NCI-H748 treated with DMSO at 0.1 percent for 48 hours (cell line): ENCODE measurements at regions not wholly inside any gene's neighbourhood (a gene's known extent, or its start where the extent isn't known, plus 50 kb on each side); places are given as distances from the start of the nearest gene placed in this dataset.
"Not testable (repeated sequence)": the region's sequence is repeated elsewhere in the genome, so short reads cannot be mapped to it uniquely, and the experiment has no call there.

Experiments used
- DNase-seq: peaks from one replicate; lab custom pipeline; 2025; lab: John Stamatoyannopoulos, UW

DNA sequence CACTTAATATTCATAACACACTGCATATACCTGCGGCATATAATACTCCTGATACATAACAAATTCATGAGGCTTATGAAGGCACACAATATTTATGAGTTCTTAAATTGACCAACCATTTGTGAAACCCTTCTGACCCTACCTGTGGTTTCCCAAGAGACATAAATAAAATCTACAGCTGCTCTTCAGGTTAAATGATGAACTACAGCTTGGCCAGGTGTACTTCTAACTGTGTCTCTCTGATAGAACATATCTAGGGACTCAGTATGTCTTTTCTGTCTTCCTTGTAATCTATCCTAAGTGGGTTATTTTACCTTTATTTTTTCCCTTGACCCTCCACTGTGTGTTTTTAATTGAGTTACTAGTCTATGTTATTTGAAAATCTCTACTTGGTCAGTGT, 189.9 kb upstream of the UFM1 start:
- no peak for DNase-seq

DNA sequence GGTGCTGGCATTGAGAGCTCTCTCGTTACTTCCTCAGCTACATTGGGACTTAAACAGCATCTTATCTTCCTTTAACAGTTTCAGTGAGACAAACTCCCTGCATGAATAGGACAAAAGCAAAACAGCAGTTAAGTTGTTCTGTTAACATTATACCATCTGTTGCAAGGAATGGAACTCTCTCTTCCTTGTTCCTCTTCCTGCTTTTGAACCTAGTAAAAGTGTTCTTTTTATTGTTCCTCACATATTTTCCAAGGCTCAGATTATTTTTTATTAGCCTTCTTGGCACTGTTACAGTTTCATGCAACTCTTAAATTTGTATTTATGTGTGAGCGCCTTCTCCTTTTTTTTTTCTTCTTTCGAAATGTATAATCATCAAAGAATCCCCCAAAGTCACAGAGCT, 202.6 kb upstream of the UFM1 start:
- no peak for DNase-seq

DNA sequence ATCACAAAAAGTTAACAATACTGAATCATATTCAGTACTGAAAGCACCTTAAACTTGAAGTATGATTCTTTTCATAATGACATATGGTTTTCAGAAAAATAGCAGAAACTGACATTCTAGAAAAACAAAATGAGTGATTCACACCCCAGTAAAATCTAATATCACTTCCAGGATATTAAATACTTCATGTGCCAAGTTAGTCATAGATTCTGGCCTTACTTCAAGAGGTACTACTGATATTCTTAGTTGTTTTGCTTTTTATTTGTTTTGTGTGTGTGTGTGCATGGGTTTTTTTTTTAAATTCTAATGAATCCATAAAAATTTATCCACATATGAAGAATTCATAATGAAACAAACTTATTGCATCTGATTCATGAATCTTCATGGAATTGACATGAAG, 207.9 kb upstream of the UFM1 start:
- no peak for DNase-seq

DNA sequence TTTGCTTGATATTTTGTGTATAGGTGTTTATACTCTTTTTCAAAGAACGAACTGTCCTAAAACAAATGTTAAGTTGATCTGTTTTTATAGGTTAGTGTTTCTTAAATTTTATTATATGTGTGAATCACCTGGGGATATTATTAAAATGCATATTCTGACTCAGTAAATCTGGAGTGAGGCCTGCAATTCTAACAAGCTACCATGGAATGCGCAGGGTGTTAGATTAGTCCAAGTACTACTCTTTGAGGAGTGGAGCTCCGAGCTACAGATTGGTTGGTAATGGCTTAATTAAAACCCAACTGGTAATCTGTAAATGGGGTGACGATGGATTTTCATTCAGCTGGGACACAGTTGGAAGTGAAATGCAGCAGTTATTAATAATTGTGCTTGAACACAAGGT, 214.1 kb upstream of the UFM1 start:
- no peak for DNase-seq

DNA sequence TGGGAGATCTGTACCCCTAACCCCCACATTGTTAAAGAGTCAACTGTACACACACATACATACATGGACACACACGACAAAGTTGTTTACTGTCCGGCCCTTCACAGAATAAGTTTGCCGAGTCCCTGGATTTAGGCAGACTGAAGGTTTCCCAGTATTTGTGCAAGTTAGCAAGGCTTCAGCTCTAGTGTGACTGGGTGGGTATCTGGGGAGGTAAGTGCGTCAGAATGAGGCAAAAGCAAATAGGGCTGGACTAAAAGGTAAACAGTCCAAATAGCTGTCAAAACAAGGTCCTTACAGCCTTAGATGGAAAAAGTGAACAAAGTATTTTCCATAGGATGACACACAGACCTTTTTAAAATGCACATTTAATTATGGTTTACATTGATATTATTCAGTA, 228.4 kb upstream of the UFM1 start:
- DNase-seq, result no peak

DNA sequence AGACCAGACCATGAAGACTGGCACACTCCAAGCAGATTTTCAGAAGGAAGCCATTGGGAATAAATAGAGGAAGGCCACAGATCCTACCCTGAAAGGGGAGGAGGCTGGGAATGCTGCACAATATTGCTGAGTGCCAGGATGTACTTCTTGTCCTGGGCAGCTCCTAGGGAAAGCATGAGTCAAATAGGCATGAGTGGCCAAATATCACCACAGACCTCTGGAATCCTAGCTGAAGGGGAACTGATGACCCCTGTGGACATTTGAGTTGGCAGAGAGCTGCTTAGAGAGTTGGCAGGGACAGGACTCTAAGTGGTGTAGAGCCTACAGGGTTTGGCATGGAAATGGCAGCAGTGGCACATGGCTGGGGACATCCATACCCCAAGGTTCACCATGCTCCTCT, 234.3 kb upstream of the TRPC4 start:
- no peak for DNase-seq

DNA sequence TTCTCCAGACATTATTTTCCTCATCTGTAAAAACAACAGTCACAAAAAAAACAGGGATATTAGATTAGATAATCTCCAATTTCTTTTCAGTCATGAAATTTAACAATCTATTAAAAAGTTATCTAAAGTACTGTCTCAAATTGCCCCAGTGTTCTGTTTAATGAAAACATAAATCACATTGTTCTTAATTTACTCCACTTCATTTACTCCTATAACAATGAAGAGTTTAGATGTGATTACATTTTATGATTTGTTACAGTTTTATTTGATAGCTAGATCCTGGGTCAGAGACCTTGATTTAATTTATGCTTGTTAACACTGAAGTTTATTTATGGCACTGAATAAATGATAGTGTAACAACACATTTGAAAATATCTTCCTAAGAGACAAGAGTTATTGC, 230.2 kb upstream of the TRPC4 start:
- no peak for DNase-seq

DNA sequence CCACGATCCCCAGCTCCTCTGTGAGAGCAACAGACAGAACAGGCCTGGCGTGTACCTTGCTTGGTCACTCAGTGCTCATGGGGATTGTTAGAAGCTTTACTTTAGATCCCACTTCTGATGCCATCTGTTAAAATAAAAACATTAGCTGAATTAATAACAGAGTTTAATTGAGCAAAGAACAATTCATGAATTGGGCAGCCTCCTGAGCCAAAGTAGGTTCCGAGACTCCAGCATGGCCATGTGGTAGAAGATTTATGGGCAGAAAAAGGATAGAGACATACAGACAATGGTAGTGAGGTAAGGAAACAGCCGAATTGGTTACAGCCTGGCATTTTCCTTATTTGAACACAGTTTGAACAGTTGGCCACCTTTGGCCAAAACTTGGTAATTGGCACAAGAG, 223.9 kb upstream of the TRPC4 start:
- DNase-seq, result no peak

DNA sequence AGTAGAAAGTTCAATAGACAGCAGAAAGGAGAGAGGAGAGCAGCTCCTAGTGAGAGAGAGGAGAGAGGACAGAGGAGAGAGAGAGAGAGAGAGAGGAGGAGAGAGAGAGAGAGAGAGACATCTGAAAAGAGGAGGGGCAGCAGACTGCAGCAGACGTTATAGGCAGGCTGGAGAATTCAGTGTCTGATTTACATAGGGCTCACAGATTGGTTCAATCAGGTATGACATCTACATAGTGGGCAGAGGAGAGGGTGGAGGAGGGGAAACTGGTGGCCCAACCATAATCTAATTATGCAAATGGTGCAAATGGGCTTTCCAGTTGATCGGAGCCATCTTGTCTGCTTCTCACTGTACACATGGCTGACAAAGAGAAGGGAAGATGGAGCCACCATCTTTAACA, 221.3 kb upstream of the TRPC4 start:
- DNase-seq, result no peak

DNA sequence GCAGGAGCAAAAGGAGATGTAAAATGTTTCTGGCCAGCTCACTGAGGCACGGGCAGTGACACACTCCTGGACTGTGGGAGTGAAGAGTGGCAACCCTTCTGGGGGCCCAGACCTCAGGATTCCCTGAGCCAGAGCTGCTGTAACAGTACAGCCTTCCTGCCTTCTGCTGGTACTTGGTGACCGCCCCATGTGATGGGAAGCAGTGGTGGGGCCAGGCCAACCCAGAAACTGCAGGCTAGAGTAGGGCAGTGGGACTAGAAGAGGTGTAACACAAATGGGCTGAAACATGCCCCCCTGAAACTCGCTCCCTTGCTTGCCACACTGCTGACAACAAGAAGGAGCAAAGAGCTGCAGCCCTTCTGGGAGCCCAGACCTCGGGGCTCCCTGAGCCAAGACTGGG, 217.1 kb upstream of the TRPC4 start:
- DNase-seq, result no peak

DNA sequence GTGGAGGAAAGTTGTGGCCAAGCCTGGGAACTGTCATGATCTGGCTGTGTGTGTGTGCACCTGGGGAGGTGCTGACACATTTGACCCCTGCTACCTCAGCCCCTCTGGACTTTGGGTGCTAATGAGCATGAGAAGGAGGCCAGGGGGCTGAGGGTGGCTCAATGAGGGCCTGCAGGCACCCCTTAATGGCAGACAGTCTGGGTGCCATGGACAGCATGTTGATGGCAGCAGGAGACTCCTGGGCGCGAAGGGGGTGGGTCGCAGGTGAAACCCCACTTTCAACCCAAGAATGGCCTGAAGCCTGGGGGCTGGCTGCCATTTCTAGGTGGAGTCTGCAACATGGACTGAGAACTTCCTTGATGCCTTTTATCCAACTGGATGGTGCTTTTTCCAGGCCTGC, 216.4 kb upstream of the TRPC4 start:
- no peak for DNase-seq

DNA sequence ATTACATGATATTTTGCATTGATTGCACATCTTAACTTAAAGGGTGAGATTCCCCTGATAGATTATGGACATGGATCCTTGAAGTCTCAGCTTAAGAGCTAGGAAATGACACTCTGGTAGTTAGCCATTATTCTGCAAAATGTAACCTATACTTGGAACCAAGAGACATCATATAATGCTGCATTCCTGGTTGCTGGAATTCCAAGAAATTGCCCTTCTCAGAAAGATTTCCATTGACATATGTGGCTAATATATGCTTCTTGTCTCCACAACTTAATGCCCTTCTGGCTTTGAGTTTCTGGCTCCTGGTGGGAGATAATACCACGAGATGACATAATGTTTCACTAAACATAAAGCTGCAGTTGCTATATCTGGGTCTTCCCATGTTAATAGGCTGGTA, 204.4 kb upstream of the TRPC4 start:
- no peak for DNase-seq

DNA sequence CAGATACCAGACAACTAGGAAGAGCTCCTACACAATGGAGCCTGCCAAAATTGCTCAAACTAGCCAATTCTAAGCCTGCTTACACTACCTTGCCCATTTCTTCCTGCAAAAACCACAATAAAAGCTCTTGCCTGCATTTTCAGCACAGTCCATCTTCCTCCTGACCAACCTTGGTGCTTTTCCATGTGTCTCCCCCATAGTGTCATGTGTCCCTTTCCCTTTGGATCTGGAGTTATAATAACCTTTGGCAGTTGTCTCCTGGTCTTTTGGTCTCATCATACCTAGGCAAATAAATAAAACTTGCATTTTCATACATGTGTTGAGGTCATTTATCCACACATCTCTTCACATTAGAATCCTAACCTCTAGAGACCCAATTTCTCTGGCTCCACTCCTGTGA, 203.1 kb upstream of the TRPC4 start:
- no peak for DNase-seq

DNA sequence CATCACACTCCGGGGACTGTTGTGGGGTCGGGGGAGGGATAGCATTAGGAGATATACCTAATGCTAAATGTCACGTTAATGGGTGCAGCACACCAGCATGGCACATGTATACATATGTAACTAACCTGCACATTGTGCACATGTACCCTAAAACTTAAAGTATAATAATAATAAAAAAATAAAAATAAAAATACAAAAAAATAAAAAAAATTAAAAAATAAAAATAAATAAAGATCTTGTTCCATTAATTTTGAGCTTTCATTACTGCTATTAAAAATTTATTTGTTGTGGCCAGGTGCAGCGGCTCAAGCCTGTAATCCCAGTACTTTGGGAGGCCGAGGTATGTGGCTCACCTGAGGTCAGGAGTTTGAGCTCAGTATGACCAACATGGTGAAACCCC, 201.8 kb upstream of the TRPC4 start:
- DNase-seq, result not testable (repeated sequence)

DNA sequence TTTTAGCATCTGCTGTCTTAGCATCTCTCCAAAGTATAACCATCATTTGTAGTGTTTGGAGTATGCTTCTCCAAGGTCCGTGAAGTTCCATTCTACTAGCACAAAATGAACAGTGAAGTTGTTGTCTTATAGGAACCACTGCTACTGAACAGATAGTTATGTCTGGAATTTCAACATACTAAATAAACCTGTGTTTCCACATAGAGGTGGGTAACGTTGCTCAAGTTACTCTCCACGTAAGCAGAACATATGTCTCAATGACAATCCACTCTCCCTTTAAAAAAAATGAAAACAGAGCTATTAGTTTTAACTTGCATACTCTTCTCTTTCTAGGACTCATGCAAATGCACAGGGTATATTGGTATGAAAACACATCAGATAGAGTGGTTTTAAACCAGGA, 184.3 kb upstream of the TRPC4 start:
- no peak for DNase-seq

DNA sequence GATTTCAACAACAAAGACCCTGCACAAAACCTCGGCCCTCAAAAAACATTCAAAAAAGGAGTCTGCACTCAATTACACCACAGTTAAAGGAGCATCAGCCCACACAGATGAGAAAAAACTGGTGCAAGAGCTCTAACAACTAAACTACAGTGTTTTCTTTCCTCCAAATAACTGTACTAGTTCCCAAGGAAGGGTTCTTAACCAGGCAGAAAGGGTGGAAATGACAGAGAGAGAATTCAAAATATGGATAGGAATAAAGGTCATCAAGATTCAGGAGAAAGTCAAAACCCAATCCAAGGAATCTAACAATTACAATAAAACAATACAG, 176.4 kb upstream of the TRPC4 start:
- no peak for DNase-seq

DNA sequence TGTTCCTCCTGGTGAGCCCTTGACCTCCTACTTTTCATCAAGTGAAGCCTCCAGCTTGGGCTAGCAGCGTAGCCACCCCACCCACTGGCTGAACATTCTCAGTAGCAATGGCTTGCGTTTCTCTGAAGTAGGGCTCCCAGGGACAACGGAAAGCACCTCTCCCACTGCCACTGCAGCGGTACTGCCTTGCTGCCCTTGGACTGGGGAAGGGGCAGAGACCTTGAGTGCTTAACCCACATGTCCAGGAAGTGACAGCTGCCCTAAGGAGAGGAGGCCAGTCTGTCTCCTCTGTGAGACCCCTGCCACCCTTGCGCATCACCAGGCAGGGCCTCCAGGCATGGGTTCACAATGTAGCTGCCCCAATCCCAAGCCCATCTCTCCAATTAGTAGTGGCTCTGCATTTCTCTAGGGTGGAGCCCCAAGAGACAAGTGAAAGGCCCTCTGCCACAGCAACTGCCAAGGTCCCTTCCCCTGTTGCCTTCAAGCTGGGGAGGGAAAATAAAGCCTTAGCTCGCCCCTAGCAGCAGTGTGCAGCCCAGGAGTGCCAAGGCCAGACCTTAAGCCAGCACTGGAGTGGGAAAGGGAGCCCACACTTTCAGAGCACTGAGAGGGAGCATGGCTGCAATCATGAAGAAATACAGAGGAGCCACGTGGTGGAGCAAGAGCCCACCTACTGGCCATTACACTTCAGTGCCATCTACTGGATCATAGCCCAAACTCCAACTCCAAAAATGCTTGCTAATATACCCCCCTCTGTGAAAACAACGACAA, 175.9 kb upstream of the TRPC4 start:
- DNase-seq, result no peak

DNA sequence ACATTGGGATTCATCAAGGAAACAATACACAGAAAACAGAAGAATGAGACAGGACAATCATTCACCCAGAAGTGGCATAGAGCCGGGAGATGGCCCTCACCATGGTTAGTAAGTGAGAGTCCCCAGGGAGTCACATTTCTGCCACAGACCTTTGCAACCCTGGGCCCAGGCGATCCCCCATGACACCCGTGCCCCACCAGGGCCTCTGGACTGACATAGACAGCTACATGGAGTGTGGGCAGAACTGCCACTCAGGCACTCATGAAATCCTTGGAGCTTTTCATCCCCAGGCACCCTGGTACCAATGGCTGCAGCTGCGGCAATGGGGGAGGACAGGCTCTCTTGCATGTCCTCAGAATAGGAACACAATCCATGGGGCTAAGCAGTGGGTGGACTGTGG, 174.5 kb upstream of the TRPC4 start:
- no peak for DNase-seq

DNA sequence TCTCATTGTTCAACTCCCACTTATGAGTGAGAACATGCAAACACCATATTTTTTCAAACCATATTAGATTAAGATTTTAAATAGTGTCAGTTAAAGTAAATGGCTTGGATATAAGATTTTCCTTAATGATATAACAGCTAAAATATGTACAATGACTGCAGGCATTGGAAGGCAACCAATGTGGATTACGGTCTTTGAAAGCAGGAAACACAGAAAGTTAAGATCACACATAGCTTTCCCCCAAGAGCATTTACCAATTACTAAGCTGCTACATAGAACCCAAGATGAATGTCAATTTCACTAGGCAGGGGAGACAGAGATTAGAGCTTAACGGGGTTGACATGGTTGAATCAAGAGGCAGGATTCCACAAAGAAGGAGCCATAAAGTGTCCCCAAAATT, 173.2 kb upstream of the TRPC4 start:
- no peak for DNase-seq

DNA sequence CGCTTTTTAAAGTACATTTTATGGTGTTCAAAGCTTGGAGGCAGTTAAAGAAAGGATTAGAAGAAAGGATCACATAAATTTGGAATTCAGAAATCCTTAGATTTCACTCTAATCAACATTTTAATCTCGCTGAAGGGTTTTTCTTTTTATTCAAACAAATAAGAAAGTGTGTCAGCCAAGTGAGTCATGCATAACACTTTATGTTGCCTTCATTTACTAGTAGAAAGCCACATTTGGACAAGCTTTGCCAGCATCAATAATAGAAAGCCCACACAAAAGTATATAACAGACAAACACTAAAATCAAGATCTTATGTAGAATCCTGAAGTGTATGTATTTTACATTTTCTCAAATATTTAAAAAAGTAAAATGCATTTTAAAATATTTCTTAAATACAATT, 154.9 kb upstream of the TRPC4 start:
- no peak for DNase-seq

DNA sequence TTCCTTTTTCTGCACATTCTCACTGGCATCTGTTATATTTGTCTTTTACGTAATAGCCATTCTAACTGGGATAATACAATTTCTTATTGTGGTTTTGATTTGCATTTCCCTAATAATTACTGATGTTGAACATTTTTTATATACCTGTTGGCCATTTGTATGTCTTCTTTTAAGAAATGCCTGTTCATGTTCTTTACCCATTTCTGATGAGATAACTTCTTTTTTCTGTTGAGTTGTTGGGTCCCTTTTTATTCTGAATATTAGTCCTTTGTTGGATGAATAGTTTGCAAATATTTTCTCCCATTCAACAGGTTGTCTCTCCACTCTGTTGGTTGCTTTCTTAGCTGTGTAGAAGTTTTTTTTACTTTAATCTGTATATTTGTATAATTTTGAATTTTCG, 147.7 kb upstream of the TRPC4 start:
- no peak for DNase-seq

DNA sequence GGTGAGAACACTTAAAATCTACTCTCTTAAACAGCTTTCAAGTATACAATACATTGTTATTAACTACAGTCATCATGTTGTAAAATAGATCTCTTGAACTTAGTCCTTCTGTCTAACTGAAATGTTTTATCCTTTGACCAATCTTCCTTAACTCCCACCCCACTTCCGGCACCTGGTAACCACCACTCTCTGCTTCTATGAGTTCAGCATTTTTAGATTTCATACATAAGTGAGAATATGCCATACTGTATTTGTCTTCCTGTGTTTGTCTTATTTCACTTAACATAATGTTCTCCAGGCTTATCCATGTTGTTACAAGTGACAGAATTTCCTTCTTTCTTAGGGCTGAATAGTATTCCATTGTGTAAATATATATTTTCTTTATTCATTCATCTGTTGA, 144.1 kb upstream of the TRPC4 start:
- DNase-seq, result no peak

DNA sequence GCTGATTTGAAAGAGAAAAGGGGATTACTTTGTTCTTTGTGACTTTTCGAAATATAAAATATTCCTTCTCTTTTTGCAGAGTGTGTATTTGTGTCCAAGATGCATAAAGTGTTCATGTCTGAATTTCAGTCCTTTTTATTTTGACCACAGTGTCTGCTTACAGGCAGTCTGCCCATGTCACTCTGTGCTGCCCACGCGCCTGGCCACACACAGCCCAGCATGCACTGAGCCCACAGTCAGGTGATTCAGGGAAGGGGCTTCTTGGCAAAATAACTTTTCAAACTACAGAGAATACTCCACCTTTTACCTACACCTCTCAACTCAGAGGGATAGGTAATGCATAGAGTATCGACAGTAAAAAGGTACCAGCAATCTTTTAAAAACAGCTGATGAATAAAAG, 142.5 kb upstream of the TRPC4 start:
- DNase-seq, result no peak

DNA sequence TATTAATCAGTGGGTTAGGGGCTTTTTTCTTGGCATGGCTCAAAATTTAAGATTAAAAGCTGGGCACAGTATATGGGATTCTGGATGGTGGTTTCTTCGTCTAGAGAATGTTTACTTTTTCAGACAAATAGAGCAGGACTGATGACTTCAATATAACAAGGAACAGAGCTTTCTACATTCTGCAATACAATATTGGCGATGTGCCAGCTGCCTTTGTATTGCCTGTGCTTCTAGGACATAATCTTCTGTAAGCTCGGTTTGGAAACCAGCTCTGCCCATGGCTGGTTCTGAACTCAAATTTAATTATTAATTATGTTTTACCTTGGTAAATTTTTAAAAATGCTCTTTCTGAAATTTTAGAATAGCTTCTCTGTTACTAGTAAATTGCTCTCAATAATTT, 139.1 kb upstream of the TRPC4 start:
- DNase-seq, result peak; percentile 28

DNA sequence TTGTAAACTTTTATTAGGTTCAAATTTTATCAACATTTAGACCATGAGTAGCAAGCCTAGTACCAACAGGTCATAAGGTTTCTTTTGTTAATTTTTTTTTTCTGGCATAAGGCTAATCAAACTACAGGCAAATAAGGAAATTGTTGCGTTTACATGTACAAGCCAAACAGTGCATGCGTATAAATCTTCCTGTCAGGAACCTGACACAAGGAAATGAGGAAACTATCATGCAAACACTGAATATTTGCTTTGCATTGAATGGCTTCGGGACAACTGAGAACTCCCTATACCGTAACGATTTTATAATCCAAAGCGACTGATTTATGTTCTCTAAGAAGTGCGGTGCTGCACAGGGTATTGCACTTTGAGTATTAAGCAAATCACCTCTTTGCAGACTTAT, 133.0 kb upstream of the TRPC4 start:
- DNase-seq, result peak; percentile 88
